ENCODE measurements at regions not wholly inside any gene's neighbourhood (a gene's known extent, or its start where the extent isn't known, plus 50 kb on each side); places are given as distances from the start of the nearest gene placed in this dataset.

GRCh38 chr10:83935911-83936310 lies 203.4 kb upstream of the GHITM start:
- H3K27ac ChIP-seq: no peak overlapping the region
- TF ChIP-seq ZFX (IDR thresholded peaks at IDR 0.05) (no peak), CTCF (conservative IDR thresholded peaks at IDR 0.05) (no peak)

DNA sequence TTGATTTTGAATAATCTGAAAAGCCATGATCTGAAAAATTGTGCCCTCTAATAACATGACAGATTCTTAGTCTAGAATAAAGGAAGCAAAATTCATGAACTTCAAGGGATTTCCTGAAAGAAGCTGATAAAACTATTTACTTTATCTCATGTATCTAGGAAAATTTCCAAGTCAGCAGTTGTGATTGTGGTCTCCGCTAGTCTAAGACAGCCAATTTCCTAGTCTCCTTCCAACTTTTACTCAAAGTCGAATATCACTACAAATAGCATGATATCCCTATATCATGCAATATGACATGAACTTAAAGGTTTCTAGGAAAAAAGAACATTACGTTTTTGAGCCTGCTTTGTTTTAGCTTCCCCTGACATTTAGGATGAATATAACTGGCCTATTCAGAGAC lies 202.1 kb upstream of the GHITM start:
- H3K27ac ChIP-seq: no peak overlapping the region
- TF ChIP-seq CTCF (conservative IDR thresholded peaks at IDR 0.05): no peak
- no peak for TF ChIP-seq ZFX (IDR thresholded peaks at IDR 0.05)

GRCh38 chr10:83937826-83938225 lies 201.5 kb upstream of the GHITM start:
- no peak for TF ChIP-seq CTCF (conservative IDR thresholded peaks at IDR 0.05)
- no peak for TF ChIP-seq ZFX (IDR thresholded peaks at IDR 0.05)
- H3K27ac ChIP-seq: peak overlapping the region; percentile 10; the same call in 1 of the 2 replicates

DNA sequence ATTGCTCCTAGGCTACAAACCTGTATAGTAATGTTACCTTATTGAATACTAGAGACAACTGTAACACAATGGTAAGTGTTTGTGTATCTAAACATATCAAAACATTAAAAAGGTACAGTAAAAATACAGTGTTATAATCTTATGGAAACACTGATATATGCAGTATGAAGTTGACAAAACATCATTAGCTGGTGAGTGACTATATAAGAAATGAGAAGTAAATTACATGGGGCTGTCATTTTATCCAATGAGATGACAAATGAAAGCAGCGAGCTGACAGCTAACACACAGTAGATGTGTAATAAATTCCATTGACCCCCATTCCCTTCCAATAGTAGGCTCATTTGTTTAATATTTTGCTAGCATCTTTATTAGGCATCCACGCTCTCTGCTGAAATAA lies 198.1 kb upstream of the GHITM start:
- H3K27ac ChIP-seq: no peak overlapping the region
- TF ChIP-seq CTCF (conservative IDR thresholded peaks at IDR 0.05) (no peak), ZFX (IDR thresholded peaks at IDR 0.05) (no peak)

DNA sequence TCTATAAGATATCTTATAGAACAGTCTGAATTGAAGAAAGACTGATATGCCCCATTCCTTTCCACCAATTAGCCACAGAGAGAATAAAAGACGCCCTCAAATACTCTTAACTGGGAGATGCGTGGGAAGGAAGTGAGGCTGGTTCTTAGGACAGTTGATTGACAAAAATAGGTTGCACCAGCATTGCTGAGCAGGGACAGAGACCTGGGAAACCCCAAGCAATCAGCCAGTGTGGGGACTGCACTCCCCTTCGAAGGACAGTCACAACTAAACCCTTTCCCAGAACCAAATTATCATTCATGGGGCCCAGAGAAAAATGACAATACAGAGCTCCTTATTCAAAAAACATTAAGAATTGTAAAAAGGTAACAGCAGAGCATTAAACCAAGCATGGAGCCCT lies 196.9 kb upstream of the GHITM start:
- TF ChIP-seq CTCF (conservative IDR thresholded peaks at IDR 0.05): no peak
- TF ChIP-seq ZFX (IDR thresholded peaks at IDR 0.05): no peak
- no peak overlapping the region for H3K27ac ChIP-seq

DNA sequence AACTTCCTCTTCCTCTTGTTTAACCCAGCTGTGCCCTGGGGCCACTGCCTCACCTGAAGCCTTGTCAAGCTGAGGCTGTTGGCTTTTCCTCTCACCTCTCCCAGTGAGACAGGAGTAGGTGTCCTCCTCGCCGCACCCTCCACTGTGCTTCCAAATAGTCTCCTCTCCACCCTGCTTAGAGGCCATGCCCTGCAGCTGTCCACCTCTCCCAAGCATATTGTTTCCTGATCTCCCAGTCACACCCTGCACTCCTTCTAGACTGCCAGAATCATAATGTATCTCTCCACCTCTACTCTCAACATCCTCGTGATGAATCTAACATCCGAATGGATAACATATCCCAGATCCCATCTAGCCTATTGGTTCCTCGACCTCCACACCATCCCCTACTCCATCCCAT lies 196.3 kb upstream of the GHITM start:
- H3K27ac ChIP-seq: no peak overlapping the region
- TF ChIP-seq CTCF (conservative IDR thresholded peaks at IDR 0.05) (no peak), ZFX (IDR thresholded peaks at IDR 0.05) (no peak)

- no peak overlapping the region for H3K27ac ChIP-seq
- TF ChIP-seq CTCF (conservative IDR thresholded peaks at IDR 0.05) (no peak), ZFX (IDR thresholded peaks at IDR 0.05) (no peak)
These were observed 195.4 kb upstream of the GHITM start for GRCh38 chr10:83943920-83944319.

All from C4-2B (cell line).